ENCODE measurements at regions not wholly inside any gene's neighbourhood (a gene's known extent, or its start where the extent isn't known, plus 50 kb on each side); places are given as distances from the start of the nearest gene placed in this dataset.

- H3K36me3 ChIP-seq (ENCODE audit: low read depth), result no peaks in the 10 kb centered on the region
- H3K27ac ChIP-seq, result no peak overlapping the region
- H3K9me2 ChIP-seq (ENCODE audit: insufficient read depth), result no peaks in the 10 kb centered on the region
- H3K4me2 ChIP-seq (ENCODE audit: unreplicated experiment), result no peak overlapping the region
- no peak overlapping the region for H3K9ac ChIP-seq
- no peak overlapping the region for H2AFZ ChIP-seq
- H3K27me3 ChIP-seq (replicated peaks; ENCODE audit: insufficient read depth), result no peaks in the 10 kb centered on the region
- 35 to 40% methylated on average over 7 of the region's 7 CpGs for WGBS, 2 experiments (ENCODE audit: low coverage in 1 of 2, low lambda C conversion rate in 2 of 2, missing lambda C conversion rate in 2 of 2)
- TF ChIP-seq EZH2phosphoT487 (IDR thresholded peaks at IDR 0.05; ENCODE audit: insufficient read depth, low read depth) (no peak), EZH2 (IDR thresholded peaks at IDR 0.05; ENCODE audit: insufficient read depth, poor library complexity, severe bottlenecking) (no peak)
- in situ Hi-C loops (cut with MboI), result no loop called here
- H3K4me1 ChIP-seq (ENCODE audit: insufficient read depth), result no peaks in the 10 kb centered on the region
- H3F3A ChIP-seq (ENCODE audit: insufficient read depth), result no peaks in the 10 kb centered on the region
- H3K9me3 ChIP-seq (ENCODE audit: low read depth), result no peaks in the 10 kb centered on the region
- no peak overlapping the region for H3K4me3 ChIP-seq
- DNase-seq, result no peak
- no peaks in the 10 kb centered on the region for H3K79me2 ChIP-seq (ENCODE audit: insufficient read depth)
- H4K20me1 ChIP-seq (ENCODE audit: insufficient read depth), result no peaks in the 10 kb centered on the region
Observed at GRCh38 chr16:5478036-5478435, 380.4 kb upstream of the EEF2KMT start.

GRCh38 chr16:5477251-5477650, 379.7 kb upstream of the EEF2KMT start:
- WGBS, 2 experiments (ENCODE audit: low coverage in 1 of 2, low lambda C conversion rate in 2 of 2, missing lambda C conversion rate in 2 of 2), result 20 to 25% methylated on average over 6 of the region's 6 CpGs
- no peaks in the 10 kb centered on the region for H4K20me1 ChIP-seq (ENCODE audit: insufficient read depth)
- no peaks in the 10 kb centered on the region for H3K27me3 ChIP-seq (replicated peaks; ENCODE audit: insufficient read depth)
- in situ Hi-C loops (cut with MboI), result no loop called here
- no peaks in the 10 kb centered on the region for H3F3A ChIP-seq (ENCODE audit: insufficient read depth)
- H3K9ac ChIP-seq, result no peak overlapping the region
- no peak for TF ChIP-seq EZH2phosphoT487 (IDR thresholded peaks at IDR 0.05; ENCODE audit: insufficient read depth, low read depth)
- TF ChIP-seq EZH2 (IDR thresholded peaks at IDR 0.05; ENCODE audit: insufficient read depth, poor library complexity, severe bottlenecking), result no peak
- DNase-seq, result no peak
- no peak overlapping the region for H2AFZ ChIP-seq
- no peak overlapping the region for H3K4me2 ChIP-seq (ENCODE audit: unreplicated experiment)
- no peaks in the 10 kb centered on the region for H3K36me3 ChIP-seq (ENCODE audit: low read depth)
- no peaks in the 10 kb centered on the region for H3K79me2 ChIP-seq (ENCODE audit: insufficient read depth)
- no peaks in the 10 kb centered on the region for H3K9me2 ChIP-seq (ENCODE audit: insufficient read depth)
- no peaks in the 10 kb centered on the region for H3K4me1 ChIP-seq (ENCODE audit: insufficient read depth)
- H3K27ac ChIP-seq, result no peak overlapping the region
- no peak overlapping the region for H3K4me3 ChIP-seq
- H3K9me3 ChIP-seq (ENCODE audit: low read depth), result no peaks in the 10 kb centered on the region

GRCh38 chr16:5472552-5472951, 375.0 kb upstream of the EEF2KMT start:
- in situ Hi-C loops (cut with MboI), result no loop called here
- Histone ChIP-seq H3F3A (ENCODE audit: insufficient read depth) (no peaks in the 10 kb centered on the region), H3K9me3 (ENCODE audit: low read depth) (no peaks in the 10 kb centered on the region), H4K20me1 (ENCODE audit: insufficient read depth) (no peaks in the 10 kb centered on the region), H3K4me3 (no peak overlapping the region), H3K9ac (no peak overlapping the region), H3K27me3 (replicated peaks; ENCODE audit: insufficient read depth) (no peaks in the 10 kb centered on the region), H3K4me2 (ENCODE audit: unreplicated experiment) (no peak overlapping the region), H3K4me1 (ENCODE audit: insufficient read depth) (no peaks in the 10 kb centered on the region), H3K27ac (no peak overlapping the region), H3K36me3 (ENCODE audit: low read depth) (no peaks in the 10 kb centered on the region), H2AFZ (no peak overlapping the region), H3K9me2 (ENCODE audit: insufficient read depth) (no peaks in the 10 kb centered on the region), H3K79me2 (ENCODE audit: insufficient read depth) (no peaks in the 10 kb centered on the region)
- WGBS, 2 experiments (ENCODE audit: low coverage in 1 of 2, low lambda C conversion rate in 2 of 2, missing lambda C conversion rate in 2 of 2), result 0 to 2% methylated on average over 7 of the region's 7 CpGs
- no peak for TF ChIP-seq EZH2 (IDR thresholded peaks at IDR 0.05; ENCODE audit: insufficient read depth, poor library complexity, severe bottlenecking)
- TF ChIP-seq EZH2phosphoT487 (IDR thresholded peaks at IDR 0.05; ENCODE audit: insufficient read depth, low read depth), result no peak
- DNase-seq, result no peak

GRCh38 chr16:5468488-5468887, 370.9 kb upstream of the EEF2KMT start:
- in situ Hi-C loops (cut with MboI), result no loop called here
- no peaks in the 10 kb centered on the region for H3K4me1 ChIP-seq (ENCODE audit: insufficient read depth)

GRCh38 chr16:5467552-5467951, 370.0 kb upstream of the EEF2KMT start:
- H3K9me2 ChIP-seq (ENCODE audit: insufficient read depth), result no peaks in the 10 kb centered on the region
- 31 to 36% methylated on average over 3 of the region's 3 CpGs for WGBS, 2 experiments (ENCODE audit: low coverage in 1 of 2, low lambda C conversion rate in 2 of 2, missing lambda C conversion rate in 2 of 2)
- H3K27ac ChIP-seq, result no peak overlapping the region
- H3K9me3 ChIP-seq (ENCODE audit: low read depth), result no peaks in the 10 kb centered on the region
- no peak for DNase-seq
- no peak overlapping the region for H3K4me2 ChIP-seq (ENCODE audit: unreplicated experiment)
- TF ChIP-seq EZH2phosphoT487 (IDR thresholded peaks at IDR 0.05; ENCODE audit: insufficient read depth, low read depth), result no peak
- no peak for TF ChIP-seq EZH2 (IDR thresholded peaks at IDR 0.05; ENCODE audit: insufficient read depth, poor library complexity, severe bottlenecking)
- no peaks in the 10 kb centered on the region for H4K20me1 ChIP-seq (ENCODE audit: insufficient read depth)
- no peaks in the 10 kb centered on the region for H3K27me3 ChIP-seq (replicated peaks; ENCODE audit: insufficient read depth)
- in situ Hi-C loops (cut with MboI), result no loop called here
- no peaks in the 10 kb centered on the region for H3K79me2 ChIP-seq (ENCODE audit: insufficient read depth)
- no peak overlapping the region for H2AFZ ChIP-seq
- no peaks in the 10 kb centered on the region for H3K36me3 ChIP-seq (ENCODE audit: low read depth)
- no peak overlapping the region for H3K9ac ChIP-seq
- H3K4me1 ChIP-seq (ENCODE audit: insufficient read depth), result no peaks in the 10 kb centered on the region
- no peaks in the 10 kb centered on the region for H3F3A ChIP-seq (ENCODE audit: insufficient read depth)
- no peak overlapping the region for H3K4me3 ChIP-seq

More at GRCh38 chr16:5468488-5468887, 370.9 kb upstream of the EEF2KMT start:
- WGBS, 2 experiments (ENCODE audit: low coverage in 1 of 2, low lambda C conversion rate in 2 of 2, missing lambda C conversion rate in 2 of 2), result 17 to 24% methylated on average over 2 of the region's 2 CpGs
- no peak for DNase-seq
- Histone ChIP-seq H3K27me3 (replicated peaks; ENCODE audit: insufficient read depth) (no peaks in the 10 kb centered on the region), H3F3A (ENCODE audit: insufficient read depth) (no peaks in the 10 kb centered on the region), H3K9me2 (ENCODE audit: insufficient read depth) (no peaks in the 10 kb centered on the region), H3K4me2 (ENCODE audit: unreplicated experiment) (no peak overlapping the region), H3K27ac (no peak overlapping the region), H3K36me3 (ENCODE audit: low read depth) (no peaks in the 10 kb centered on the region), H3K4me3 (no peak overlapping the region), H3K9me3 (ENCODE audit: low read depth) (no peaks in the 10 kb centered on the region), H2AFZ (no peak overlapping the region), H4K20me1 (ENCODE audit: insufficient read depth) (no peaks in the 10 kb centered on the region), H3K9ac (no peak overlapping the region), H3K79me2 (ENCODE audit: insufficient read depth) (no peaks in the 10 kb centered on the region)
- TF ChIP-seq EZH2phosphoT487 (IDR thresholded peaks at IDR 0.05; ENCODE audit: insufficient read depth, low read depth), result no peak
- TF ChIP-seq EZH2 (IDR thresholded peaks at IDR 0.05; ENCODE audit: insufficient read depth, poor library complexity, severe bottlenecking), result no peak

All from GM23248 (cell line).